ENCODE measurements at regions not wholly inside any gene's neighbourhood (a gene's known extent, or its start where the extent isn't known, plus 50 kb on each side); places are given as distances from the start of the nearest gene placed in this dataset.
"Not testable (repeated sequence)": the region's sequence is repeated elsewhere in the genome, so short reads cannot be mapped to it uniquely, and the experiment has no call there.

GRCh38 chr6:126202707-126203106 lies 137.2 kb upstream of the CENPW start:
- no peak for DNase-seq (ENCODE audit: low spot score)
- no peak for FAIRE-seq

- DNase-seq (ENCODE audit: low spot score) (no peak), FAIRE-seq (no peak)
These were observed 135.8 kb upstream of the CENPW start for GRCh38 chr6:126204126-126204525.

- FAIRE-seq (no peak), DNase-seq (ENCODE audit: low spot score) (no peak)
These were observed 135.3 kb upstream of the CENPW start for GRCh38 chr6:126204598-126204997.

- FAIRE-seq (no peak), DNase-seq (ENCODE audit: low spot score) (no peak)
These were observed 133.2 kb upstream of the CENPW start for GRCh38 chr6:126206504-126207246.

- DNase-seq (ENCODE audit: low spot score) (no peak), FAIRE-seq (no peak)
These were observed 129.4 kb upstream of the CENPW start for GRCh38 chr6:126210398-126211075.

GRCh38 chr6:126217497-126217896 lies 122.4 kb upstream of the CENPW start:
- no peak for DNase-seq (ENCODE audit: low spot score)
- FAIRE-seq, result no peak

- not testable (repeated sequence) for DNase-seq (ENCODE audit: low spot score); FAIRE-seq
These were observed 119.0 kb upstream of the CENPW start for GRCh38 chr6:126220901-126221300.

- no peak for DNase-seq (ENCODE audit: low spot score)
- FAIRE-seq, result no peak
These were observed 111.8 kb upstream of the CENPW start for GRCh38 chr6:126227833-126228702.

GRCh38 chr6:126232671-126233070 lies 107.2 kb upstream of the CENPW start:
- no peak for FAIRE-seq
- no peak for DNase-seq (ENCODE audit: low spot score)

GRCh38 chr6:126233192-126233591 lies 106.7 kb upstream of the CENPW start:
- no peak for FAIRE-seq
- no peak for DNase-seq (ENCODE audit: low spot score)

- FAIRE-seq (no peak), DNase-seq (ENCODE audit: low spot score) (no peak)
These were observed 104.6 kb upstream of the CENPW start for GRCh38 chr6:126235363-126235762.

- DNase-seq (ENCODE audit: low spot score) (no peak), FAIRE-seq (no peak)
These were observed 94.8 kb upstream of the CENPW start for GRCh38 chr6:126245077-126245476.

GRCh38 chr6:126252154-126252553 lies 87.8 kb upstream of the CENPW start:
- no peak for DNase-seq (ENCODE audit: low spot score)
- FAIRE-seq, result no peak

- FAIRE-seq, result no peak
- DNase-seq (ENCODE audit: low spot score), result no peak
These were observed 86.5 kb upstream of the CENPW start for GRCh38 chr6:126253431-126253830.

- no peak for DNase-seq (ENCODE audit: low spot score)
- no peak for FAIRE-seq
These were observed 81.8 kb upstream of the CENPW start for GRCh38 chr6:126258150-126258549.

- FAIRE-seq (no peak), DNase-seq (ENCODE audit: low spot score) (no peak)
These were observed 78.0 kb upstream of the CENPW start for GRCh38 chr6:126261792-126262421.

- FAIRE-seq (no peak), DNase-seq (ENCODE audit: low spot score) (no peak)
These were observed 75.7 kb upstream of the CENPW start for GRCh38 chr6:126264265-126264664.

- DNase-seq (ENCODE audit: low spot score) (no peak), FAIRE-seq (no peak)
These were observed 73.3 kb upstream of the CENPW start for GRCh38 chr6:126266664-126267063.

- FAIRE-seq (no peak), DNase-seq (ENCODE audit: low spot score) (no peak)
These were observed 72.3 kb upstream of the CENPW start for GRCh38 chr6:126267626-126268025.

- FAIRE-seq, result no peak
- DNase-seq (ENCODE audit: low spot score), result no peak
These were observed 71.8 kb upstream of the CENPW start for GRCh38 chr6:126268092-126268491.

- FAIRE-seq (no peak), DNase-seq (ENCODE audit: low spot score) (no peak)
These were observed 59.6 kb upstream of the CENPW start for GRCh38 chr6:126280287-126280686.

Data from urothelium cell line (cell line).